A673 (cell line): ENCODE measurements at regions not wholly inside any gene's neighbourhood (a gene's known extent, or its start where the extent isn't known, plus 50 kb on each side); places are given as distances from the start of the nearest gene placed in this dataset.
"Not testable (repeated sequence)": the region's sequence is repeated elsewhere in the genome, so short reads cannot be mapped to it uniquely, and the experiment has no call there.

ENCODE experiments used
- BruUV-seq: library from RNA; stranded (reverse); fragments of 400-500 nt; replicated peaks from 2 replicates; lab custom pipeline; 2021; lab: Mats Ljungman, UMichigan
- CTCF ChIA-PET: fragments of 300-600 bp; sonication (Branson Sonifier 250); formaldehyde crosslinking; loops from one replicate; lab custom pipeline; 2022; ENCODE audit warnings: antibody characterized with exemption; lab: Charles Lee
- POLR2A ChIA-PET: fragments of 300-600 bp; sonication (Branson Sonifier 250); formaldehyde crosslinking; loops from one replicate; lab custom pipeline; 2022; ENCODE audit warnings: antibody characterized with exemption; ENCODE audit not compliant: low non-redundant PET; lab: Charles Lee
- DNase-seq: peaks from one replicate; pipeline ENCODE4 v3.0.0-alpha.2; 2015; ENCODE audit warnings: low spot score
- H3K27ac ChIP-seq: fragments of 200-600 bp; sonication (generic); 2 replicates; pipeline ENCODE4 v1.5.1; 2016; ENCODE audit warnings: mixed run types, low read depth, mild to moderate bottlenecking, mixed read lengths, antibody characterized with exemption, low read length; ENCODE audit not compliant: poor library complexity, severe bottlenecking
- H3K27me3 ChIP-seq: fragments of 200-600 bp; sonication (generic); replicated peaks from 2 replicates; pipeline ENCODE4 v1.6.1; 2017; ENCODE audit warnings: mixed run types, low read depth, mild to moderate bottlenecking, mixed read lengths, antibody characterized with exemption, low read length; ENCODE audit not compliant: insufficient read depth, poor library complexity
- H3K36me3 ChIP-seq: fragments of 200-600 bp; sonication (generic); 2 replicates; pipeline ENCODE4 v1.6.1; 2016; ENCODE audit warnings: mixed run types, mild to moderate bottlenecking, mixed read lengths, antibody characterized with exemption, low read length; ENCODE audit not compliant: insufficient read depth, poor library complexity, severe bottlenecking
- H3K4me1 ChIP-seq: fragments of 200-600 bp; sonication (generic); 2 replicates; pipeline ENCODE4 v1.6.1; 2017; ENCODE audit warnings: mixed run types, mild to moderate bottlenecking, mixed read lengths, antibody characterized with exemption, low read length; ENCODE audit not compliant: insufficient read depth, poor library complexity, severe bottlenecking
- H3K4me3 ChIP-seq: fragments of 200-600 bp; sonication (generic); 2 replicates; pipeline ENCODE4 v1.5.1; 2016; ENCODE audit warnings: low read depth, mixed run types, mild to moderate bottlenecking, mixed read lengths, low read length; ENCODE audit not compliant: poor library complexity, severe bottlenecking
- H3K9me3 ChIP-seq: fragments of 200-600 bp; sonication (generic); 2 replicates; pipeline ENCODE4 v1.6.1; 2016; ENCODE audit warnings: mixed run types, low read depth, mild to moderate bottlenecking, mixed read lengths, antibody characterized with exemption, low read length; ENCODE audit not compliant: poor library complexity, severe bottlenecking
- EZH2 ChIP-seq: fragments of 200-600 bp; sonication (generic); IDR thresholded peaks from 2 replicates; pipeline ENCODE4 v1.6.1; 2017; ENCODE audit warnings: borderline replicate concordance, low read depth, mild to moderate bottlenecking, mixed read lengths, antibody characterized with exemption, low read length; ENCODE audit not compliant: poor library complexity, severe bottlenecking
- intact Hi-C: fragments of 100-400 bp; cut with micrococcal nuclease; formaldehyde crosslinking; loops from one replicate; pipeline ENCODE4 v1.10.0; 2022; ENCODE audit not compliant: unreplicated experiment
- TF ChIP-seq, protein P1 (sequence below): fragments of 300-800, 200-600 bp; sonication (generic); conservative IDR thresholded peaks from 2 replicates; pipeline ENCODE4 v1.5.1; 2017; ENCODE audit warnings: low read depth, mild to moderate bottlenecking, antibody characterized with exemption, low read length, moderate library complexity, mixed read lengths

DNA sequence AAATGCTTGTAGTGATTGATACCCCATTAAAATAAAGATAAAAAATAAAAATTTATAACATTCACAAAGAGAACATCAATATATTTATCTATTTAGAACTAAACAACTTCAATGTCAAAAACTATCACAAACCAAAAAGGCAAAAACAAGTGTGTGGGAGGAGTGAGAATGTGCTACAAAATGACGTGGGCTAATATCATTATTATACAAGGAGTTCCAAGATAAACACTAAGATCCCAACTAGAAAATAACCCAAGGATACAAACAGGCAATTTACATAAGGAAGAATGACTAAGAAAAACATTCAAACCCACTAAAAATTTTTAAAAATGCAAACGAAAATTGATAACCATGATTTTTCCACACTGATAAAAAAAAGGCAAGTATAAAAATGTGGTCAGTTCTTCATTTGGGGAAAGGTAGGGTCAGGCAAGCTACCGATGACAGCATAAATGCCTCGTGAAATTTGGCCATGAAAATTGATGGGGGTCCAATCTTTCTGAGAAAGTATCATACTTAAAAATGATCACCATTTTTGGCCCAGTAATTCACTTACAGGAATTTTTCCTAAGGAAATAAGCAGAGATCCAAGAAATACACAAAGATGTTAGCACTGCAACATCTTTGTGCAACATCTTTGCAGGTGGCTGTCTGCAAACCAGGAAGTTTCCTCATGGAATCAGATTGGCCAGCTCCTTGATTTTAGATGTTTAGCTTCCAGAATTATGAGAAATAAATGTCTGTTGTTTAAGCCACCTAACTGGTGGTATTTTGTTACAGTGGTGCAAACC is 140.2 kb downstream of the TMEM200A start:
- H3K4me1 ChIP-seq = peaks cover 24% of the 10 kb centered on the region
- ChIA-PET CTCF (no interaction called here), POLR2A (no interaction called here)
- H3K27ac ChIP-seq = no peak overlapping the region
- DNase-seq = no peak
- no peaks in the 10 kb centered on the region for H3K36me3 ChIP-seq
- intact Hi-C loops = no loop called here
- no peaks in the 10 kb centered on the region for H3K9me3 ChIP-seq
- no TSS peak for BruUV-seq
- H3K4me3 ChIP-seq = no peak overlapping the region
- H3K27me3 ChIP-seq = no peaks in the 10 kb centered on the region
- TF ChIP-seq, protein P1, sequence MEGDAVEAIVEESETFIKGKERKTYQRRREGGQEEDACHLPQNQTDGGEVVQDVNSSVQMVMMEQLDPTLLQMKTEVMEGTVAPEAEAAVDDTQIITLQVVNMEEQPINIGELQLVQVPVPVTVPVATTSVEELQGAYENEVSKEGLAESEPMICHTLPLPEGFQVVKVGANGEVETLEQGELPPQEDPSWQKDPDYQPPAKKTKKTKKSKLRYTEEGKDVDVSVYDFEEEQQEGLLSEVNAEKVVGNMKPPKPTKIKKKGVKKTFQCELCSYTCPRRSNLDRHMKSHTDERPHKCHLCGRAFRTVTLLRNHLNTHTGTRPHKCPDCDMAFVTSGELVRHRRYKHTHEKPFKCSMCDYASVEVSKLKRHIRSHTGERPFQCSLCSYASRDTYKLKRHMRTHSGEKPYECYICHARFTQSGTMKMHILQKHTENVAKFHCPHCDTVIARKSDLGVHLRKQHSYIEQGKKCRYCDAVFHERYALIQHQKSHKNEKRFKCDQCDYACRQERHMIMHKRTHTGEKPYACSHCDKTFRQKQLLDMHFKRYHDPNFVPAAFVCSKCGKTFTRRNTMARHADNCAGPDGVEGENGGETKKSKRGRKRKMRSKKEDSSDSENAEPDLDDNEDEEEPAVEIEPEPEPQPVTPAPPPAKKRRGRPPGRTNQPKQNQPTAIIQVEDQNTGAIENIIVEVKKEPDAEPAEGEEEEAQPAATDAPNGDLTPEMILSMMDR = no peak
- TF ChIP-seq EZH2 = no peak

DNA sequence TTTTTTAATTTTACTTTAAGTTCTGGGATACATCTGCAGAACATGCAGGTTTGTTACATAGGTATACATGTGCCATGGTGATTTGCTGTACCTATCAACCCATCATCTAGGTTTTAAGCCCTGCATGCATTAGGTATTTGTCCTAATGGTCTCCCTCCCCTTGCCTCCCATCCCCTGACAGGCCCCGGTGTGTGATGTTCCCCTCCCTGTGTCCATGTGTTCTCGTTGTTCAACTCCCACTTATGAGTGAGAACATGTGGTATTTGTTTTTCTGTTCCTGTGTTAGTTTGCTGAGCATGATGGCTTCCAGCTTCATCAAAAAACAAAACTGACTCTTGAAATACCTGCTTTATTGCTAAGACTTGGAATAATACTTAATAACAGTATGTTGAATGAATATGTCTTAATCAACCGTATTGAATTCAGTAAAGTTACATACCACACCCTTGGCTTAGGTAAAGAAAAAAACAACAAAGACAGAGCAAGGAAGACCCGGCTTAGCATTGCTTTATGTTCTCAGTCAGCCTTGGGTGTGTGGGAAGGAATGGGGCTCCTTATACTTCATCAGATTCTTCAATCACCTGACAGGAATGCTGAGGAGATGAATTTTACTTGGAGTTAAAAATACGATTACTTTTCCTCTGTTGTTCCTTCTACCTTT is 141.3 kb downstream of the TMEM200A start:
- BruUV-seq, H3K27me3 ChIP-seq, intact Hi-C loops, H3K9me3 ChIP-seq, H3K27ac ChIP-seq, DNase-seq, H3K36me3 ChIP-seq, H3K4me3 ChIP-seq, POLR2A ChIA-PET, CTCF ChIA-PET: not testable (repeated sequence)
- H3K4me1 ChIP-seq = peaks cover 14% of the 10 kb centered on the region

DNA sequence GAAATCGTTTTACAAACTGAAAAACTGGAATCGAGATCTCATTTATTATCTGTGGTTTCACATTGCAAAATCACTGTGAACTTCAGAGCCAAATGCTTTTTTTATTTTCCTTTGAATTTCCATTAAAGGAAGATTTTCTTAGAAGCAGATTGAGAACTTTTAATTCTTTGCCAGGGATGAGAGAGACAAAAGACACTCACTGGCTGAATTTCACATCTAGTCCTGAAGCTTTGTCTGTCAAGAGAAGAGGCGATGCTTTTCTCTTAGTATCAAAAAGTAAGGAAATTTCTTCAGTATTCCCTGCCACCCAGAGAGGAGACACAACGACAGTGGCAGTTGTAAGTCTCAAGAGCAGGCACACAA is 141.8 kb downstream of the TMEM200A start:
- Histone ChIP-seq H3K36me3 (no peaks in the 10 kb centered on the region), H3K27ac (no peak overlapping the region), H3K4me3 (no peak overlapping the region), H3K4me1 (peaks cover 10% of the 10 kb centered on the region), H3K9me3 (no peaks in the 10 kb centered on the region), H3K27me3 (no peaks in the 10 kb centered on the region)
- DNase-seq = no peak
- intact Hi-C loops = no loop called here
- TF ChIP-seq, protein P1 = no peak
- no peak for TF ChIP-seq EZH2
- ChIA-PET POLR2A (no interaction called here), CTCF (no interaction called here)
- no TSS peak for BruUV-seq

DNA sequence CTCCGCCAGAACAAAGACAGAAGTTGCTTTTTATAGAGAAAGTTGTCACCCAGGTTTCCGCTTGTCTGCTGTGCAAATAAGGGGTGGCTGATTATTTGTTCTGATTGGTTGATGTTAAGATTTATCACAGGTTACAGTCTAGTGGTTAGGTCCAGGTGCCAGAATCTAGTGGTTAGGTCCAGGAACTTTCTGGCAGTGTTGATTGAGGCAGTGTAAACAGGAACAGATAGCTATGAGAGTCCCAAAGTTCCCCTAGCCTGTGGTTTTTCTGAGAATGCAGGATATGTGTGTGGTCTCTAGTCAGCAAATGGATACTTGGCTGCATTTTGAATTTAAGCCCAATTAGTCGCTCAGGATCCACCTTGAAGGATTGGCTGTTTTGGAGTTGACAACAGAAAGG is 148.0 kb downstream of the TMEM200A start:
- Histone ChIP-seq H3K4me1 (no peaks in the 10 kb centered on the region), H3K36me3 (no peaks in the 10 kb centered on the region), H3K27me3 (no peaks in the 10 kb centered on the region), H3K9me3 (no peaks in the 10 kb centered on the region), H3K27ac (no peak overlapping the region), H3K4me3 (no peak overlapping the region)
- no peak for DNase-seq
- intact Hi-C loops = no loop called here
- no TSS peak for BruUV-seq
- TF ChIP-seq EZH2 = no peak
- TF ChIP-seq, protein P1 = no peak
- POLR2A ChIA-PET = no interaction called here
- CTCF ChIA-PET = no interaction called here
